ENCODE measurements at regions not wholly inside any gene's neighbourhood (a gene's known extent, or its start where the extent isn't known, plus 50 kb on each side); places are given as distances from the start of the nearest gene placed in this dataset.
"Not testable (repeated sequence)": the region's sequence is repeated elsewhere in the genome, so short reads cannot be mapped to it uniquely, and the experiment has no call there.

DNA sequence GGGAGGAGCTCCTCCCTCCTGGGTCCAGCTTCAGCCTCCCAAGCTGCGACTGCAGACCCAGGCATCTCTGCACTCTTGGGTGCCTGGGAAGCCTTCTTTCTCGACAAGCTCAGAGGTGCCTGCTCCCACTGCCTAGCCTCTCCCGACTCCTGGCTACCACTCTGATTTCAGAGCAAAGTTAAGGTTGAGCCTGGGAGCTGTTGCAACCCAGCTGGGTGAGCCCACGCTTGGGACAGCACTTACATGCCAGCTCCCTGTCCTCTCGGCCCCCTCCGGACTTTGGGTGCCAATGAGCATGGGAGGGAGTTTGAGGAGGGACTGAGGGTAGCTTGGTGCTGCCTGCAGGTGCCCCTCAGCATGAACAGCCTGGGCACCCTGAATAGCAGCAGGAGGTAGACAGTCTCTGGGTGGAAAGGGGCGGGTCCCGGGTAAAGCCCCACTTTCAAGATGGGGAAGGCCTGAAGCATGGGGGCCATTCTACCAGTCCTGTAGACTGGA lies 1383.4 kb upstream of the PCDH20 start:
- DNase-seq: no peak

DNA sequence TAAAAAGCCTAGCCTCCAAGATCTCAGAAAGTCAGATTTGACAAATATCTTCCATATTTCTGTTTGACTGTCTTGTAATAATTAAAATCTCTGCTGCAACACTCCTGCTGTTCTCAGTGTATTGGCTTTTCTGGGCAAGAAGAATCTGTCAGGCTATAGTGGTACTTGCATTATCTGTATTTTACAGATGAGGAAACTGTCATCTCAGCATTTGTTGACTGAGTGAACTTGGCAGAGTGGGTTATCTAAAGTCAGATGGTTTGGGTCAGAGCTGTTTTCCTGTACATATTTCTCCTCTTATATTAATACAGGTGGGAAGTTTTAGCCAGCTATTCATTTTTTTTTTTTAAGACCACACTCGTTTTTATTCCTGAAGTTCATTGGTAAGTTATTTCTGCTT lies 1378.2 kb upstream of the PCDH20 start:
- DNase-seq: no peak

DNA sequence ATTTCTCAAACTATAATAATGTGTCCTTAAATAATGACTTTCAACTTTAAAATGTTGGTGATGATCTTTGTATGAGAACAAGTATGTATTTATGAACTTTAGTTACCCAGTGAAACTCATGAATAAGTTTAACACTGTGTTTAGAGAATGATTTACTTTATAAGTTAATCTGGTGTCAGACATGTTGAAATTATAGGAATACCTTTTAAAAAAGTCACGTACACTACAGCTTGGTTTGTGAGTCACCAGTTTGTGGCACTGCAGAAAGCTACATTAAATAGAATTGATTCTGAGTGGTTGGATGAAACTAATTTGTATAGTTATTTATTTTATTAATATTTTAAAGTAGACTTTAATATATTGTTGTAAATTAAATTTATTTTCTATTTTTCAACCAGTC lies 1366.2 kb upstream of the PCDH20 start:
- no peak for DNase-seq

DNA sequence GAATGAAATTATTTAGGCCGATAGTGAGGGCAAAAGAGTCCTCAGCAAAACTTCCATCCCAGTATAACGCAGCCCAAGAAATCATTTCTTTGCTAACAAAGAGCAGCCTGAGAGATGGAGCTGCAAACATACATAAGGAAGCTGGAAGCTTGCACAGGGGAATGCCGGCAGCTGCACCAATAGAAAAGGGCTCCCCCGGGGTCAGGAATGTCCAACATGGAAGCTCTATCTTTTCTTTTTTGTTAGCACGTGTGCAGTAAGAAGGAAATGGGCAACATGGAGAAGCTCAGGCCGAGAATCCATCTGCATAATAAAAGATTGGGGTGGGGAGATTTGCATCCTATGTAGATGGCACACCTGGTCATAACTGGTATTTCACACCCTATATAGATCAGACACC lies 1363.5 kb upstream of the PCDH20 start:
- DNase-seq: no peak

DNA sequence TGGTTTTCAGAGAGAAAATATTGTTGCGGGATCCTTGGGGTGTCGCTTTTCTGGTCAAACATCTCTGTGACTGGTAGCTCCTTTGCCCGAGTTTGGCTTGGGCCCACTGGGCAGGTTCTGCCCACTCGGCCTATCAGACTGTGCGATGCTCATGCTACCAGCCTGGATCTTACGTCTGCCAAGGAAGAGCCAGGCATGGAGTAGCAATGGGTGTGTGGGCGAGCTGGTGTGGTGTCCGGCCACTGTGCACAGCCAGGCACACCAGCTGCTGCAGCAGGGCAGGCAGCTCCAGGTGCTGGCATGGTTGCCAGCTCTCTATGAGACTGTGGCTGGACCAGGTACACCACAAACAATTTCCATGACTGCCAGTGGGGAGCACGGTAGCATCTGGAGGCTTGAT lies 1351.8 kb upstream of the PCDH20 start:
- DNase-seq: no peak

DNA sequence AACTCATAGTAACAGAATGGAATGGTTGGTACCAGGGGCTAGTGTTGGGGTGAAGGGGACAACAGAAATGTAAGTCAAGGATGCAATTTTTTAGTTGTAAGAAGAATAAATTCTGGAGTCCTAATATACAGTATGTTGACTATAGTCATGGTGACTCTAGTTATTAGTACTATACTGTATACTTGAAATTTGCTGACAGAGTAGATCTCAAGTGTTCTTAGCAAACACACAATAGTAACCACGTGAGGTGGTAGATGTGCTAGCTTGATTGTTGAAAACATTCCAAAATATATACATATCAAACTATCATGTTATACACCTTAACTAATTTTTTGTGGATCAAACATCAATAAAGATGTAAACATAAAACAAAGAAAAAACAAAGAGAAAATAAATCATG lies 1345.1 kb upstream of the PCDH20 start:
- no peak for DNase-seq

DNA sequence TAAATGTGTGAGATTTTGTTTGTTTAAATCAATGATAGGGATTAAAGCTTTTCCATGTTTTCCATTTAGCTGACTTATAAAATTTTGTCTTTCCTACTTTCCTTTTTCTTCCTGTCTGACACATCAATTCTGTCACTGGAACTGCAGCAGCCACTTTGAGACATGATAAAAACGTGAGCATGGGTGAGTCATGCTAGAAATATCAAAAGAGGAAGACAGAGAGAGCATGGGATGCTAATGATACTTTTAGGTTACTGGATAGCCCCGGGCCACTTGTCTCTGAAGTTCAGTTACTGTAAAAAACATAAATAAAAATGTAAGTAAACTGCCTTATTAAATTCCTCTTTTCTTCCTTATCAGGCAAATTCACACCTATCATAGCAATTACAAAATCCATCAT lies 1332.0 kb upstream of the PCDH20 start:
- DNase-seq: no peak

DNA sequence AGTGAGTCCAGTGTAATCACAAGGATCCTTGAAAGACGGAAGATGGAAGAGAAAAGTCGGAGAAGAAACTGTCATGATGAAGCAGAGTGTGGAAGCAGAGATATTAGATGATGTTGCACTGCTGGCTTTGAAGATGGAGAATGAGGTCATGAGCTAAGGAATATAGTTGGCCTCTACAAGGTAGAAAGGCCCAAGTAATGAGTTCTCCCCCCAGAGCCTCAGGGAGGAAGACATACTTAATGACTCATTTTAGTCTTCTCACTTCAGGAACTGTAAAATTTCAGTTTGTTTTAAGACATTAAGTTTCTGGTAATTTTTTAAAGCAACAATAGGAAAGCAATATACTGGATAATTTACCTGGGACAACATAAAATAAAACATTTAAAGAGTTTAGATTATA lies 1331.5 kb upstream of the PCDH20 start:
- DNase-seq: no peak

DNA sequence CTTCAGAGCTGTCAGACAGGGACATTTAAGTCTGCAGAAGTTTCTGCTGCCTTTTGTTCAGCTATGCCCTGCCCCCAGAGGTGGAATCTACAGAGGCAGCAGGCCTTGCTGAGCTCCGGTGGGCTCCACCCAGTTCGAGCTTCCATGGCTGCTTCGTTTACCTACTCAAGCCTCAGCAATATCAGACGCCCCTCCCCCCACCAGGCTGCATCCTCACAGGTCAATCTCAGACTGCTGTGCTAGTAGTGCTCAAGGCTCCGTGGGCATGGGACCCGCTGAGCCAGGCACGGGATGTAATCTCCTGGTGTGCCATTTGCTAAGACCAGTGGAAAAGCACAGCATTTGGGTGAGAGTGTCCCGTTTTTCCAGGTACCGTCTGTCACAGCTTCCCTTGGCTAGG lies 1314.1 kb upstream of the PCDH20 start:
- DNase-seq: not testable (repeated sequence)

DNA sequence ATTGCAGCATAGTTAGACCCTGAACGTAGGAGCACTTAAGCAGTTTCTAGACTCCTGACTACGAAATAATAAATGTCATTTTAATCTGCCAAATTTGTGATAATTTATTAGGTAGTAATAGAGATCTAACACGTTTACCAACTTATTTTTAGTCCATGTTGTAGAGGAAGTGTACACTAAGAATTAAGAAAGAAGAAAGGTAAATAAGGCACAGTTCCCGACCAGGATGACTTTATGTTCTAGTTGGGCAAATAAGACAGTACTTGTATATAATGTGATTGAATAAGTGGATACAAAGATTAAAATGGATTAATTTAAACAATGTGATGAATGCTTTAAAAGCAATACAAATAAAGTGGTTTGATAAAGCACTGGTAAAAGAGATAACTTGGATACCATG lies 1306.2 kb upstream of the PCDH20 start:
- DNase-seq: no peak

DNA sequence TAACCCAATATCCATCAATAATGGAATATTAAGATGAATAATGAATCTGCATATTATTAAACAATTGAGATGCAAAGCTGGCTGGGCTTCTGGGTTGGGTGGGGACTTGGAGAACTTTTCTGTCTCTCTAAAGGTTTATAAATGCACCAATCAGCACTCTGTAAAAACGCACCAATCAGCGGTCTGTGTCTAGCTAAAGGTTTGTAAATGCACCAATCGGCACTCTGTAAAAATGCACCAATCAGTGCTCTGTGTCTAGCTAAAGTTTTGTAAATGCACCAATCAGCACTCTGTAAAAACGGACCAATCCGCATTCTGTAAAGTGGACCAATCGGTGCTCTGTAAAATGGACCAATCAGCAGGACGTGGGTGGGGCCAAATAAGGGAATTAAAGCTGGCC lies 1296.3 kb upstream of the PCDH20 start:
- DNase-seq: not testable (repeated sequence)

DNA sequence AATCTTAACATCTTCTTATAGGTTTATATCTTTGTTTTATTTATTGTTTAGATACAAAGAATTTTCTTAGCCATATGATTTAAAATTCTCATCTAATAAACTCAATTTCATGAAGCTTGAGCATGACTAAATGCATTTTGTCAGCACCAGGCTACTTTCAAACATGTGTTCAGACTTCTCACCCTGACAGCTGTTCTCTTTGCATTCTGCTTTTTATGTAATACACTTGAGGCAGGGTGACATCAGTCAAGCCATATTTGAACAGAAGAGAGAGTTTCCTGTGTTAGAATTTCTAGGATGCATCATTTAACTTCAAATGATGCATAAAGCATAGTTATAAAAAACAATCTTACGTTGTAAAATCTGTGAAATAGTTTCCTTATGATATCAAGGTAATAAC lies 1295.1 kb upstream of the PCDH20 start:
- no peak for DNase-seq

DNA sequence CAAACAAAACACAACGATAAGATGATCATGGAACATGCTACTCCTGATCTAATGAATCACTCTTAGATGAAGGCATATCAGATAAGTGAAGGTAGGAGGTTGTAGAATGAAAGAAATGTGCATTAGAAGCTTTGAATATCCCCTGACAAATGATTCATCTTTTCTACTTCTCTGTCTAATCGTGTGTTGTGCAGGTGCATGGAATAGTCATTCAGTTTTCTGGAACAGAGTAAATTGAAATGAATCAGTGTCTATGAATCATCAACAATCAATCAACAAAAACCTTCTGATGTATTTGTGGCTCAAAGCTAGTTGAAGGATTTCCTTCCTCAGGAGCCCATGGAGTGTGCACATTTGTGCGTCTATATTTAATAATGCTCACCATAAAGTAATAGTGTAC lies 1290.4 kb upstream of the PCDH20 start:
- no peak for DNase-seq

DNA sequence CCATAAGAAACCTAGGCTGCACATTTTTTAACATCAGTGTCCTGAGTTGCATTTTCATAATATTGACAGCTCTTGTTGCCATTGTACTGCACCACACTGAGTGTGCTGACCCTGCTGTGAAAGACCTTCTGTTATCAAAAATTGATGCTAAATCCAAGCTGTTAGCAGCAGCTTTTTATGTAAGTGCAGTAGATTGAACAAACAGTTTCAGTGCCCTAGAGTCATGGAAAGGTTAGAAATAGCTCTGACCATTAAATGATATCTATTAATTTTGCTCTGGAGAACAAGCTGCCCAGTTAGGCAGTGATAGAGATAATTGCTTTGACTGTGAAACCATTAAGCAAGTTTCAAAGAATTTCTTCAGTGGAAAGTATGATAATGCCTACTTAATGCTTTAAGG lies 1289.2 kb upstream of the PCDH20 start:
- no peak for DNase-seq

DNA sequence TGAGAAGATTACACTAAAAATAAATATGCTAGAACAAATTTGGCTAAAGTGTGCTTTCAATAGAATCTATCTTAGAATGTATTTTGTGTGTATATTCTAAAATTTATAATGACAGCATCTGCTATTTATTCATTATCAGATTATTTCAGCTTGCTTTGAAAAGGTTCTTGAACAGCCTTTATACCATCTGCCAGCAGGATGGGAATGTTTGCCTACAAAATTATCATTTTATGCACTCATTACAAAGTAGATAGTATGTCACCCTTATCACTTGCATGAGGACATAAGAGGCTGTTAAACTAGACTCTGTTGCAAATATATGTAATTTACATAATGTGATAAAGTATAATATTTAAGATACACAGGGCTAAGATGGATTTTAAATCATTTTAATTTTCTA lies 1286.9 kb upstream of the PCDH20 start:
- no peak for DNase-seq

DNA sequence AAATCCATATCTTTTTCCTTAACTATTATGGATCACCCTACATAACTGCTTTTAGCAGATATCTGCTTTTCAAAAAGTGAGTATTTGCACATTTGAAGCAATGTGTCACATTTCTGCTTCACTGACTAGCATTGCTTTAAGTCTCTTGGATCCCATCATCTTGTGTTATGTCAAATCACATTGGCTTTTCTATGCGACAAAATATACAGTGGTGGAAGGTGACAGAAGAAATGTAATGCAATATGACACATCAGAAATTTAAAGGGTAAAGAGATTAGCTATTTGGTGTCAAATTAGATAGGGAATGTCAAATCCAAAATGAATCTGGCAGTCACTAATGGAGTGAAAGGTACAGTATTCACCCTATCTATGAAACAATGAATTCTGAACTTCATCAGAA lies 1282.1 kb upstream of the PCDH20 start:
- no peak for DNase-seq

DNA sequence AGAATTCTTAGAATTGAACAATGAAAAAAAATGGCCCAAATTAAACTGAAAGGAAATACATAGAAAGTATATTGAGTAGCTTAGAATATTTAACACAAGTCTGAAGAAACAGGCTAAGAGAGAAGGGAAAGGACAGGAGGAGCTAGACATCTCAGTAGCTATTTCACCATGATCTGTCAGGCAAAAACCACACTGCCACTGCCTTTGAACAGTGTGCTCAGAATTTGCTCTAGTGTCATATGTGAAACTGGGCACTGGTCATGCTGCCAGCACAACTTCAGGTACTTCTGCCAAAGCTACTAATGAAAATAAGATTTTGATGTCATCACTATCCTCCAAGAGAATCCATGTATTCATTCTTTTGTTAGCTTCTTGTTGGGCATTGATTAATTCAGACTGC lies 1280.8 kb upstream of the PCDH20 start:
- no peak for DNase-seq

DNA sequence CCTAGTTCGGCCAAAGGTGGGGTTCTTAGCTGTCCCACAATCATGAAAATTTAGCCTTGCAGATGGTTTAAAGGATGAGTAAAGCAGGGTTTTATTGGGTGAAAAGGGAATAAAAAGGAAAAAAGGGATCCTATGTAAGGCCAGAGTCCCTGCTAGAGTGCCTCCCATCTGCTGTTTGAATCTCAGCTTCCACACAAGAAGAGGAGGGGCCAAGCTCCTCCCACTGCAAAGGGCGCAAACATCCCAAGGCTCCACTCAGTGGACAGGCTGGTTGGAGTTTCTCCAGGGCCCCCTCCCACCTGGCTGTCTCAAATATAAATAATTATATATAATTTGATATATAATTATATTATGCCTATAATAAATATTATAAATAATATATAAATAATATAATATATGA lies 1272.1 kb upstream of the PCDH20 start:
- DNase-seq: no peak

DNA sequence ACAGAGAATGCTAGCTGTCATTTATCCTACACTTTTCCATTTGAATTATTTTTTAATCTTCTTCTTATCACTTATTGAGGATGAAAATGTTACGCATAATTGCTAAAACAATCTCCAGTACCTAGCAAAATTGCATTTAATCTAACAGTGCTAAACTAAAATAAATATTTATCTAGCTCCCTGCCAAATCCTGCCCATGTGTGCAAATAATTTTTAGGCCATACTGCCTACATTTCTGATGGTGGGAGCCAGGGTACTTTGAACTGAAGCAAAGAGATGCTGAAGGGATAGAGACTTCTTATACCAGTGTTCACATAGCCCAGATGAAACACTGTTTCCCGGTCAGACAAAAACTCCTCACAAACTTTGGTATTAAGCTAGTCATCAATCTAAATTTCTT lies 1268.7 kb upstream of the PCDH20 start:
- DNase-seq: no peak

DNA sequence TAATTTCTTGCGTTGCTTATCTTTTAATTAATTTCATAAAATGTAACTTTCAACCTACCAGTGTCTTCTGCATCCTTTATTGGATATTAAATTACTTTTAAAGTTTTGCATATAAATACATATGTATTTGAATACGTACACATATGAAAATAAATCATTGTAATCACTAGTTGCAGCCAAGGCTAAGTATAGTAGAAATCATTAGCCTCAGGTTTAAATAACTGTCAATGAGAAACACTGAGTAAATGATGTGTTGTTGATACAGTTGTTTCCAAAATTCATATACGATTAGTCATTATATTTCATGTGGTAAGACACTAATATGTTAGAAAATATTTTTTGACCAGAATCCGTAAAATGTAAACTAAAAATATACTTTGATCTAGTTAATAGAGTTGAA lies 1267.1 kb upstream of the PCDH20 start:
- DNase-seq: no peak

DNA sequence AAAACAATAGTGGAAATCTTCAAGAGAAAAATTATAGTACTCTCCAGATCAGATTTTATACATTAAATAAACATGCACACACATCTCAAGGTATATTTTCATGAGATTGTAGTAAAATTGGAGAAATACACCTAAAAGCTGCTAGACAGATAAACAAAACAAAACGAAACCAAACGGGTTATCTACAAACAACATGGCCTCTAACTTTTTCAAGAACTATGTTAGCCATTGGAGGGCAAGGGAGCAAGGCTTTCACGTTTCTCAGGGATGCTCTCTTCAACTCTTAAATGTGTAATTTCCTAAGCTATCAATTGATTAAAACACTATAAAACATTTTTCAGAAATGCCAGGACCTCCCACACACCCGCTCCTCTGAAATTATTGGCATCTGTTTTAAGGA lies 1262.4 kb upstream of the PCDH20 start:
- DNase-seq: no peak

DNA sequence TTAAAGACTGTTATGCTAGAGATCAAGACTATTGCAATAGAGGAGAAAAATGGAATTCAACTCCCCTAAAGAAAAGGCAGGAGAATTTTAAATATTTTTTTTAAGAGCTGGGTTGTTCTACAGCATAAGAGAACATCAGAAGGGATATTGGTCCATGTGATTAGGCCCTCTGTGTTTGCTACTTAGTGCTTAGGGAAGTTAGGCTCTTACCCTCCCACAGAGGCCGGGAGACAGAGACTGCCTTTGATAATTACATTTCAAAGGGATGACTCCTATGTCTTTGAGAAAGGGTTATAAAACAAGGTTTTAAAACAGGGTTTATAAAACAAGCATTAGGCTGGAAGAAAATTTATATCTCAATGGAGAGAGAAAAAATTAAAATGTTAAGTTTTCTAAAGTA lies 1248.1 kb upstream of the PCDH20 start:
- no peak for DNase-seq

DNA sequence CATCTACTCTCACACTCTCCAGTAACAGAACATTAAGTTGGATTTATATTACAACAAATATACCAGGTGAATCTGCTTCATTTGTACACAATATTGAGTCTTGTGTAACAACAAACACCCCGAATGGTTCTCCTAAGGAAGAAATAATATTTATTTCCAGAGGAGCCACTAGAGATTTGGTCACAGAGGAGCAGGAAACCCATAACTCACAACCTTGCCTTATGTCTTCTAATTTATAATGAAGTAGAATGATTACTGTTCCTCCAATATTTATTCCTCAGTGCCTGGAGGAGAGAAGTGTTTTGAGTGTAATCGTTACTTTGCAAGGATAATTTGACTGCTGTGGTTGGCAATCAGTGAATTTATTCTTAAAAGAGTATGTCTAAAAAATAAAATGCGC lies 1243.7 kb upstream of the PCDH20 start:
- no peak for DNase-seq

DNA sequence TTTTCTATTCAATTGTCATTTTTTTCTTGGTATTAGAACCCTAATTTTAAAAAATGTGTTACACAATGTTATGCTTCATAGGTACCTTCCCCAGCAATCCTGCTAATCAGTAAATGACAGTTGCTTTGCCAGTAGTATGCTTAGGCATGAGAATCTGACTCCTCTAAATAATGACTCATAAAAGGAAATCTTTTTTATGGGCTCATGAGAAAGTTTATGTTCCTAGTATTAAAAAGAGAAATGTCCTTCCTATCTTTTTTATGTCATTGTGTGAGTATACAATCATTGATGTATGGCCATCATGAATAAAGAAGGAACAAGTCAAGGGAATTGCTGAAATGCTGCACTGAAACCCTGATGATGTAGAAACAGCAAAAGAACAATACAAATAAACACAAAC lies 1237.7 kb upstream of the PCDH20 start:
- no peak for DNase-seq

DNA sequence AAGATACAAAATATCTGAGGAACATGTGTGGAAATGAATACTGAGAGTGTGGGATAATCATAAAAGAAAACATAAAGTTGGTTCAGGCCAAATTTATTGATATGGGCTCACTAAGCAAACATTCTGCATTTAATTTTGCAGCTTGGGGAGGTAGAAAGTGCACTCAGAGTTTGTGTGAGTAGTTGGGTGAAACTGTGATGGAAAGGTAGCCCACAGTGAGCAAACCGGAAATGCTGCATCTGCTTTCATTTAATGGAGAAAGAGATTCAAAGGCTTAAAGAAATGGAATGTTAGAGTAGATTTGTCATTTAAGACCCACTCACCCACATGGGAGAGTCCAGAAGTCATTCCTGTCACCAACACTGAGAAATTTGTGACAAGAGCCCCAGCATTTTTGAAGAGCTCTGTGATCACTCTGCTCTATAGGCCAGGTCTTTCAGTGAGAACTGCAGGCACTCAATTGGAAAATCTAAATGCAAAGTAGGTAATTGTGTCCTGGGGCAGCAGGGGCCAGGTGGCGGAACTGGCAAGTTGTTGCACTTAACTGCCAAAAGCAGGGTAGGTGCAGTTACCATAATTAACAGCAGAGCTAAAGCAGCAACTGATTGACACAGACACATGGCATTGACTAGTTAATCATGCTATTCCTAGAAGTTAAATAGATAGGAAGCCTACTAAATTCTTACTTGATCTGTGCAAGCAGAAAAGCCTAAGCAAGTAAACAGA lies 1228.3 kb upstream of the PCDH20 start:
- no peak for DNase-seq
